ENCODE measurements at regions not wholly inside any gene's neighbourhood (a gene's known extent, or its start where the extent isn't known, plus 50 kb on each side); places are given as distances from the start of the nearest gene placed in this dataset.

- no peak overlapping the region for H2AFZ ChIP-seq (ENCODE audit: low read length)
- H3K27me3 ChIP-seq (ENCODE audit: insufficient read depth, low read length), result no peaks in the 10 kb centered on the region
- no peaks in the 10 kb centered on the region for H3K79me2 ChIP-seq (ENCODE audit: insufficient read depth, low read length)
- no peaks in the 10 kb centered on the region for H4K20me1 ChIP-seq (ENCODE audit: insufficient read depth, low read length)
- H3K9ac ChIP-seq (ENCODE audit: low read length), result no peak overlapping the region
- H3K9me2 ChIP-seq (ENCODE audit: low read depth, low read length), result no peaks in the 10 kb centered on the region
- no peaks in the 10 kb centered on the region for H3K9me3 ChIP-seq (ENCODE audit: low read length)
- H3K4me3 ChIP-seq (ENCODE audit: low read depth, low read length, poor library complexity, severe bottlenecking), result no peak overlapping the region
- no peak for TF ChIP-seq CTCF (IDR thresholded peaks at IDR 0.05; ENCODE audit: low read length)
- no peak for TF ChIP-seq EZH2 (IDR thresholded peaks at IDR 0.05; ENCODE audit: borderline replicate concordance, low read length)
- H3K4me2 ChIP-seq (ENCODE audit: low read length), result no peak overlapping the region
- H3K36me3 ChIP-seq (ENCODE audit: insufficient read depth, low read length), result no peaks in the 10 kb centered on the region
- H3K4me1 ChIP-seq (ENCODE audit: insufficient read depth, low read length, severe bottlenecking), result no peaks in the 10 kb centered on the region
- H3F3A ChIP-seq (ENCODE audit: insufficient read depth, low read length), result no peaks in the 10 kb centered on the region
- no peak overlapping the region for H3K27ac ChIP-seq (ENCODE audit: low read depth, low read length, poor library complexity, severe bottlenecking)
Measured at GRCh38 chr10:128877141-128877540, 589.9 kb upstream of the MGMT start.

DNA sequence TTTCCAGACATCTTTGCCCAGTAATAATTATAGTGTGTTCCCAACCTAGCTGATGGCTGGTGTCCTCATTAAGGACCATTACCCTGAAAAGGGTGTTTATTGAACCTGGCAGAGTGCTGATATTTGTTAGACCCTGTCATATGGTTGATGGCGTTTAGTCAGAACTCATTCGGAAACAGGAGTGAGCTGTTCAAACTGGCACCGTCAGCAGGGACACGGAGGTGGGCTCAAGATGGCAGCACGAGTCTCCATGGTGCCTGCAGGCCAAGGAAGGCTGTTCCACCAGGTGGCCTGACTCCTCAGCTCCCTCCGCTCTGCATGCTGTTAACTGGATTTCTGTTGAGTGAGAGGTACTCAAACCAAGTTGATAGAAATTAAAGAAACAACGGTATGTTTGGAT is 589.1 kb upstream of the MGMT start:
- H3K4me1 ChIP-seq (ENCODE audit: insufficient read depth, low read length, severe bottlenecking), result no peaks in the 10 kb centered on the region
- H4K20me1 ChIP-seq (ENCODE audit: insufficient read depth, low read length), result no peaks in the 10 kb centered on the region
- no peaks in the 10 kb centered on the region for H3F3A ChIP-seq (ENCODE audit: insufficient read depth, low read length)
- H3K36me3 ChIP-seq (ENCODE audit: insufficient read depth, low read length), result no peaks in the 10 kb centered on the region
- no peaks in the 10 kb centered on the region for H3K27me3 ChIP-seq (ENCODE audit: insufficient read depth, low read length)
- TF ChIP-seq CTCF (IDR thresholded peaks at IDR 0.05; ENCODE audit: low read length) (no peak), EZH2 (IDR thresholded peaks at IDR 0.05; ENCODE audit: borderline replicate concordance, low read length) (no peak)
- no peaks in the 10 kb centered on the region for H3K9me2 ChIP-seq (ENCODE audit: low read depth, low read length)
- no peak overlapping the region for H3K9ac ChIP-seq (ENCODE audit: low read length)
- H3K9me3 ChIP-seq (ENCODE audit: low read length), result no peaks in the 10 kb centered on the region
- H3K27ac ChIP-seq (ENCODE audit: low read depth, low read length, poor library complexity, severe bottlenecking), result no peak overlapping the region
- H3K4me2 ChIP-seq (ENCODE audit: low read length), result no peak overlapping the region
- no peak overlapping the region for H3K4me3 ChIP-seq (ENCODE audit: low read depth, low read length, poor library complexity, severe bottlenecking)
- H2AFZ ChIP-seq (ENCODE audit: low read length), result no peak overlapping the region
- H3K79me2 ChIP-seq (ENCODE audit: insufficient read depth, low read length), result no peaks in the 10 kb centered on the region

- Histone ChIP-seq H3K9me3 (ENCODE audit: low read length) (no peaks in the 10 kb centered on the region), H3K36me3 (ENCODE audit: insufficient read depth, low read length) (no peaks in the 10 kb centered on the region), H3K4me2 (ENCODE audit: low read length) (no peak overlapping the region), H3K27me3 (ENCODE audit: insufficient read depth, low read length) (no peaks in the 10 kb centered on the region), H3F3A (ENCODE audit: insufficient read depth, low read length) (no peaks in the 10 kb centered on the region), H4K20me1 (ENCODE audit: insufficient read depth, low read length) (no peaks in the 10 kb centered on the region), H3K79me2 (ENCODE audit: insufficient read depth, low read length) (no peaks in the 10 kb centered on the region), H3K4me1 (ENCODE audit: insufficient read depth, low read length, severe bottlenecking) (no peaks in the 10 kb centered on the region), H3K9me2 (ENCODE audit: low read depth, low read length) (no peaks in the 10 kb centered on the region), H3K9ac (ENCODE audit: low read length) (no peak overlapping the region), H3K27ac (ENCODE audit: low read depth, low read length, poor library complexity, severe bottlenecking) (no peak overlapping the region), H3K4me3 (ENCODE audit: low read depth, low read length, poor library complexity, severe bottlenecking) (no peak overlapping the region), H2AFZ (ENCODE audit: low read length) (no peak overlapping the region)
- TF ChIP-seq EZH2 (IDR thresholded peaks at IDR 0.05; ENCODE audit: borderline replicate concordance, low read length), result no peak
- TF ChIP-seq CTCF (IDR thresholded peaks at IDR 0.05; ENCODE audit: low read length), result no peak
Measured at GRCh38 chr10:128879030-128879429, 588.0 kb upstream of the MGMT start.
